GM23338 (cell line): ENCODE measurements at regions not wholly inside any gene's neighbourhood (a gene's known extent, or its start where the extent isn't known, plus 50 kb on each side); places are given as distances from the start of the nearest gene placed in this dataset.

ENCODE experiments used
- CREB1 ChIP-seq: fragments of 250-450 bp; sonication (Bioruptor Pico); IDR thresholded peaks from 2 replicates; pipeline ENCODE4 v1.5.0; 2020; ENCODE audit warnings: low read depth, mild to moderate bottlenecking, moderate library complexity
- CTCF ChIP-seq, 2 experiments: fragments of 200-600 bp in 1 of 2; sonication (generic) in 1 of 2; conservative IDR thresholded peaks; 2 replicates each; pipeline versions ENCODE4 v1.5.1 to v1.6.1; 2016 to 2017; ENCODE audit warnings: antibody characterized with exemption in 2 of 2, low read depth in 2 of 2, mild to moderate bottlenecking in 2 of 2, moderate library complexity in 1 of 2
- ETS1 ChIP-seq: IDR thresholded peaks from 2 replicates; pipeline ENCODE4 v1.6.1; 2016; ENCODE audit warnings: antibody characterized with exemption
- EZH2 ChIP-seq: fragments of 200-600 bp; sonication (generic); IDR thresholded peaks from one replicate; pipeline ENCODE4 v1.8.0; 2017; ENCODE audit warnings: antibody characterized with exemption, mild to moderate bottlenecking, low read depth; ENCODE audit not compliant: unreplicated experiment
- EZH2phosphoT487 ChIP-seq: fragments of 200-600 bp; sonication (generic); IDR thresholded peaks from one replicate; pipeline ENCODE4 v1.8.1; 2018; ENCODE audit warnings: antibody characterized with exemption; ENCODE audit not compliant: unreplicated experiment
- JUNB ChIP-seq: IDR thresholded peaks from one replicate; pipeline ENCODE4 v1.6.1; 2016; ENCODE audit warnings: antibody characterized with exemption; ENCODE audit not compliant: unreplicated experiment
- POLR2AphosphoS5 ChIP-seq: IDR thresholded peaks from 2 replicates; pipeline ENCODE4 v1.6.1; 2016; ENCODE audit warnings: antibody characterized with exemption, low read depth
- ZNF114 ChIP-seq: fragments of 250-450 bp; sonication (Bioruptor Pico); IDR thresholded peaks from 2 replicates; pipeline ENCODE4 v1.5.0; 2020; ENCODE audit warnings: mild to moderate bottlenecking, moderate library complexity
- ZNF331 ChIP-seq: fragments of 250-450 bp; sonication (Bioruptor Pico); IDR thresholded peaks from 2 replicates; pipeline ENCODE4 v1.5.0; 2020; ENCODE audit warnings: low read depth, mild to moderate bottlenecking, moderate library complexity
- TF ChIP-seq, protein P1 (sequence below): IDR thresholded peaks from one replicate; pipeline ENCODE4 v1.6.1; 2018; ENCODE audit warnings: antibody characterized with exemption; ENCODE audit not compliant: unreplicated experiment

- TF ChIP-seq CTCF (conservative IDR thresholded peaks at IDR 0.05; ENCODE audit: low read depth in 2 of 2) (no peak), EZH2 (no peak), CREB1 (CRISPR knock-in tag) (no peak), ZNF114 (CRISPR knock-in tag) (no peak), EZH2phosphoT487 (no peak), POLR2AphosphoS5 (no peak), ETS1 (no peak), ZNF331 (CRISPR knock-in tag) (no peak), JUNB (no peak)
- TF ChIP-seq, protein P1, sequence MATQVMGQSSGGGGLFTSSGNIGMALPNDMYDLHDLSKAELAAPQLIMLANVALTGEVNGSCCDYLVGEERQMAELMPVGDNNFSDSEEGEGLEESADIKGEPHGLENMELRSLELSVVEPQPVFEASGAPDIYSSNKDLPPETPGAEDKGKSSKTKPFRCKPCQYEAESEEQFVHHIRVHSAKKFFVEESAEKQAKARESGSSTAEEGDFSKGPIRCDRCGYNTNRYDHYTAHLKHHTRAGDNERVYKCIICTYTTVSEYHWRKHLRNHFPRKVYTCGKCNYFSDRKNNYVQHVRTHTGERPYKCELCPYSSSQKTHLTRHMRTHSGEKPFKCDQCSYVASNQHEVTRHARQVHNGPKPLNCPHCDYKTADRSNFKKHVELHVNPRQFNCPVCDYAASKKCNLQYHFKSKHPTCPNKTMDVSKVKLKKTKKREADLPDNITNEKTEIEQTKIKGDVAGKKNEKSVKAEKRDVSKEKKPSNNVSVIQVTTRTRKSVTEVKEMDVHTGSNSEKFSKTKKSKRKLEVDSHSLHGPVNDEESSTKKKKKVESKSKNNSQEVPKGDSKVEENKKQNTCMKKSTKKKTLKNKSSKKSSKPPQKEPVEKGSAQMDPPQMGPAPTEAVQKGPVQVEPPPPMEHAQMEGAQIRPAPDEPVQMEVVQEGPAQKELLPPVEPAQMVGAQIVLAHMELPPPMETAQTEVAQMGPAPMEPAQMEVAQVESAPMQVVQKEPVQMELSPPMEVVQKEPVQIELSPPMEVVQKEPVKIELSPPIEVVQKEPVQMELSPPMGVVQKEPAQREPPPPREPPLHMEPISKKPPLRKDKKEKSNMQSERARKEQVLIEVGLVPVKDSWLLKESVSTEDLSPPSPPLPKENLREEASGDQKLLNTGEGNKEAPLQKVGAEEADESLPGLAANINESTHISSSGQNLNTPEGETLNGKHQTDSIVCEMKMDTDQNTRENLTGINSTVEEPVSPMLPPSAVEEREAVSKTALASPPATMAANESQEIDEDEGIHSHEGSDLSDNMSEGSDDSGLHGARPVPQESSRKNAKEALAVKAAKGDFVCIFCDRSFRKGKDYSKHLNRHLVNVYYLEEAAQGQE = no peak
Observed at GRCh38 chr16:19967561-19967960, 82.9 kb upstream of the GPRC5B start.
